ENCODE measurements at regions not wholly inside any gene's neighbourhood (a gene's known extent, or its start where the extent isn't known, plus 50 kb on each side); places are given as distances from the start of the nearest gene placed in this dataset.

- TF ChIP-seq REST (IDR thresholded peaks at IDR 0.05; ENCODE audit: borderline replicate concordance) (no peak), CTCF (IDR thresholded peaks at IDR 0.05; ENCODE audit: poor library complexity, severe bottlenecking) (no peak), POLR2AphosphoS5 (IDR thresholded peaks at IDR 0.05) (no peak), EZH2 (IDR thresholded peaks at IDR 0.05; ENCODE audit: borderline replicate concordance, insufficient read depth, low read length, poor library complexity, severe bottlenecking) (no peak), EP300 (conservative IDR thresholded peaks at IDR 0.05; ENCODE audit: poor library complexity, severe bottlenecking) (no peak), MXI1 (conservative IDR thresholded peaks at IDR 0.05; ENCODE audit: poor library complexity, severe bottlenecking) (no peak)
Observed at GRCh38 chr3:19792388-19792787, 141.6 kb downstream of the EFHB start.
